HG03378 (cell line): ENCODE measurements at regions not wholly inside any gene's neighbourhood (a gene's known extent, or its start where the extent isn't known, plus 50 kb on each side); places are given as distances from the start of the nearest gene placed in this dataset.
"Not testable (repeated sequence)": the region's sequence is repeated elsewhere in the genome, so short reads cannot be mapped to it uniquely, and the experiment has no call there.

Experiments
- ATAC-seq: cut with Tn5 transposase; IDR thresholded peaks from one replicate; pipeline ENCODE4 v1.9.1; 2021; ENCODE audit warnings: mild to moderate bottlenecking, moderate library complexity; ENCODE audit not compliant: unreplicated experiment

GRCh38 chr2:88913280-88913679 lies 221.8 kb downstream of the RPIA start:
- no peak for ATAC-seq

DNA sequence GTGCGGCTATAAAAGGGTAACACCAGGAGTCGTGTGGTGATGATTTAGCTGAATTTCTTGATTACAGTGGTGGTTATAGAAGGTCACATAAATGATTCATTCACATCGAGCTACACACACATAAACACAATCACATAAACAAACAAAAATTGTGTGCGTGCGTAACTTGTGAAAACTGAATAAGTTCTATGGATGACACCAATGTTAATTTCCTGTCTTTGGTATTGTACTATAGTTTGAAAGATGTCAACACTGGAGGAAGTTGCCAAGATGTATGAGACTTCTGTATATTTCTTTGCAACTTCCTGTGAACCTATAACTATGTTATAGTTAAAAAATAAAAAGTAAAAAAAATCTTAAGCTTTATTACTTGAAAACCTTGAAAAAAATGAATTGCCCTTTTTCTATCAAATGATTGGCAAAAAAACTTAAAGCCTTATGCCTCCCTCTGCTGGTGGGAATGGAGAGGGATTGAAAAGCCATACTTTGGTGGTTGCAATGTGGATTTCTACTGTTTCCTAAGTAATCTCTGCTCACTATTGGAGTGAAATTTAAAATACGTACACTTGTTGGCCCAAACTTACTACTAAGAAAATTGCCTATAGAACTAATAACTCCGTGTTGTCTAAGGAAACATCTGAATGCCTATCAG lies 227.7 kb downstream of the RPIA start:
- ATAC-seq, result no peak

DNA sequence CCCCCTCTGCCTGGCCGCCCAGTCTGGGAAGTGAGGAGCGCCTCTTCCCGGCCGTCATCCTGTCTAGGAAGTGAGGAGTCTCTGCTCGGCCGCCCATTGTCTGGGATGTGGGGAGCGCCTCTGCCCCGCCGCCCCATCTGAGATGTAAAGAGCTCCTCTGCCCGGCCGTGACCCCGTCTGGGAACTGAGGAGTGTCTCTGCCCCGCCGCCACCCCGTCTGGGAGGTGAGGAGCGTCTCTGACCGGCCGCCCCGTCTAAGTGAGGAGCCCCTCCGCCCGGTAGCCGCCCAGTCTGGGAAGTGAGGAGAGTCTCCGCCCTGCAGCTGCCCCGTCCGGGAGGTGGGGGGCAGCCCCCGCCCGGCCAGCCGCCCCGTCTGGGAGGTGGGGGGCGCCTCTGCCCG lies 228.9 kb downstream of the RPIA start:
- not testable (repeated sequence) for ATAC-seq

GRCh38 chr2:88924533-88924932 lies 233.1 kb downstream of the RPIA start:
- no peak for ATAC-seq

GRCh38 chr2:88925770-88926462 lies 234.4 kb downstream of the RPIA start:
- no peak for ATAC-seq

DNA sequence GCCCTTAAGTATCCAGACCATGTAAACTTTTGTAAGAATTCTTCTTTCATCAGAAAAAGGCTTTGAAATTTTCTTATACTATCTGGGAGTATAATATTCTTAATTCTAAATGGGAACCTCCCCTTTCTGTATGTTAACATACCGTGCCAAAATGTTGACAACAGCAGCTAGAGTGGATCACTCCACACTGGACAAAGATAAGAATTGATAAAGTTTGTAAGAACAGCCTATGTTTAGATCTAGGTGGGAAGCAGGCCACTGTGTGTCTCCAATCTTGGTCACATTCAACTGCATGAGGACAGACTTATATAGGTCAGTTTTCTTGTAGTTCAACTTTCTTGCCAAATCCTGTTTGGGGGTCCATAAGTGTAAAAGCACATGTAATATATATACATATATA lies 235.7 kb downstream of the RPIA start:
- ATAC-seq, result no peak

DNA sequence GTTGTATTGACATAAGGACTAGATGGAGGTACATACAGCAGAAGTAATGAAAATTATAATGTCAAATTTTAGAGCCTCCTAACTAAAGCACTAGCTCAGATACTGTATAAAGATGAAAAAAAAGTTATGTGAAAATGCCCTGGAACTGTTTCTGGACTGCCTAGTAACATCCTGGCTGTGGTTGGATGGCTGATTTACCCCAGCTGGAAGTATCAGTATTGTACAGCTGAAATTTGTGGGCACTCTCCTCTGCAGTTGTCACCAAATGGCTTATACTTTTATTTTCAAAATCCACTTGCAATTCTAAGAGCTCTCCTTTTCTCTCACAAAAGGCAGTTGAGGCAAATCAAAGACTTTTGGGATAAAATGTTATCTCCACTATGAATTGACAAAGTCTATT lies 239.2 kb downstream of the RPIA start:
- ATAC-seq, result no peak

- ATAC-seq, result no peak
Measured at GRCh38 chr2:88932686-88933085, 241.2 kb downstream of the RPIA start.

- no peak for ATAC-seq
Measured at GRCh38 chr2:88933091-88933490, 241.6 kb downstream of the RPIA start.

GRCh38 chr2:88933980-88934379 lies 242.5 kb downstream of the RPIA start:
- ATAC-seq, result no peak

DNA sequence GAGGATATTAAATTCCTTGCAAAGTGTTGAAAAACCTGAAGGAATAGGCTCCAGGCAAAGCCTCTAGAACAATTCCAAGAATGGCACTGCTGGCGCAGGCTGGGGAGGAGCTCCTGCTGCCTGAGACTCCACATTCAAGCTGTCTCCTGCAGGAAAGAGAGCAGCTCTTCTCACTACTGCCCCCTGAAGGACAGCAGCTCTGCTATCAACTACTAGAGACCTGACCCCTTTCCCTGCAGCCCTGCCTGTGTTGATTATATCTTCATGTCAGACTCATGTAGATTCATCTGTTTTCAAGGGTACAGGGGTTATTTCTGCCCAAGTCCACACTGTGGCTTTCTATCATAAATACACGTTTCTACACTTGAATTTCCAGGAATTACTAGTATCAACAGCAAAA lies 249.7 kb downstream of the RPIA start:
- ATAC-seq, result not testable (repeated sequence)

DNA sequence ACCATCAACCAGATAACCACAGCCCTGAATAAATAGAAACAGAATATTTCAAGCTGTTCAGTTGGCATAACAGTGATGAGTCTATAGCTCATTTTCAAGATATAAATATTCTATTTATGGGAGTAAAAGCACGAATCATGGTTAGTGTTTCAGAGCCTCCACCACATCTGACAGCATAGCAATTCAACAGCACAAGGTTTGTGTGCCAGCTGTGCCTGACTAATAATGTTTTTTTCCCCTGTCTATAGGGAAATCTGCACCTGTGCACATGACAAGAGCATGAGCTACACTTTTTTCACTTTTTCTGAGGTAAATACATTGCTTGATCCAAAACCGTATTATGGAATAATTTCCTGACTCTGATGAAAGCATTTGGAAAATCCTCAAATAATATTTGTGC lies 251.3 kb downstream of the RPIA start:
- no peak for ATAC-seq

GRCh38 chr2:88949336-88949735 lies 257.9 kb downstream of the RPIA start:
- ATAC-seq, result no peak

- no peak for ATAC-seq
Measured at GRCh38 chr2:88950010-88950409, 258.5 kb downstream of the RPIA start.

- ATAC-seq, result no peak
Measured at GRCh38 chr2:88955607-88956006, 264.1 kb downstream of the RPIA start.

GRCh38 chr2:88959480-88960204 lies 268.2 kb downstream of the RPIA start:
- ATAC-seq, result no peak

DNA sequence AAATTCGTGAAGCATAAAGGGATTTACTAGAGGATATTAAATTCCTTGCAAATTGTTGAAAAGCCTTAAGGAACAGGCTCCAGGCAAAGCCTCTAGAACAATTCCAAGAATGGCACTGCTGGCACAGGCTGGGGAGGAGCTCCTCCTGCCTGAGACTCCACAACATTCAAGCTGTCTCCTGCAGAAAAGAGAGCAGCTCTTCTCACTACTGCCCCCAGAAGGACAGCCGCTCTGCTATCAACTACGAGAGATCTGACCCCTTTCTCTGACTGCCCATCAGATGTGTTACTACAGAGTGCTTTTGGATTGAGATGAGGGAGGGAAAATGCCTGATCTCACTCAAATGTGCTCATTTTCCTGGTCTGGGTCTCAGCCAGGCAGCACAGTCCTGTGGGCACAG lies 269.9 kb downstream of the RPIA start:
- ATAC-seq, result not testable (repeated sequence)

- ATAC-seq, result no peak
Measured at GRCh38 chr2:88967844-88968243, 276.4 kb downstream of the RPIA start.

DNA sequence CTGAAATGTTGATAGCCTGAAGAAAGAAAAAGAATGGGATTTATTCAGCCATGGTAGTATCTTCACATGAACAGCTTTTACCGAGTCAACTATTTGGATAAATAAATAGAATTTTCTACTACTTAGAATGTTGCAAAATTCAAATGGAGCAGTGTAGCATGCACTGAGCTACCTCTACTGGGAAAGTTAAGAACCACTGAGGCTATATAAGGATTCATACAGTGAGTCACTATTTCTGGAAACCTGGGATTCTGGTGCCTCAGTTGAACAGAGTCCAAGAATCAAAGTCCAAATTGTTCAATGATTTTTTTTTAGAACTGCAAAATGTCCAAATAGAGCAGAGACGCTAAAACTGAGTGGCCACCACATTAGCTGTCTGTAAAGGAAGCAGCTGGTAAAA lies 286.5 kb downstream of the RPIA start:
- ATAC-seq, result not testable (repeated sequence)

- ATAC-seq, result not testable (repeated sequence)
Measured at GRCh38 chr2:88978446-88978845, 287.0 kb downstream of the RPIA start.

- not testable (repeated sequence) for ATAC-seq
Measured at GRCh38 chr2:88984079-88984478, 292.6 kb downstream of the RPIA start.

- ATAC-seq, result not testable (repeated sequence)
Measured at GRCh38 chr2:88986721-88987330, 295.4 kb downstream of the RPIA start.
